ENCODE measurements at regions not wholly inside any gene's neighbourhood (a gene's known extent, or its start where the extent isn't known, plus 50 kb on each side); places are given as distances from the start of the nearest gene placed in this dataset.

GRCh38 chr13:111062966-111063365 is 52.1 kb upstream of the ARHGEF7 start:
- TF ChIP-seq, protein P1, sequence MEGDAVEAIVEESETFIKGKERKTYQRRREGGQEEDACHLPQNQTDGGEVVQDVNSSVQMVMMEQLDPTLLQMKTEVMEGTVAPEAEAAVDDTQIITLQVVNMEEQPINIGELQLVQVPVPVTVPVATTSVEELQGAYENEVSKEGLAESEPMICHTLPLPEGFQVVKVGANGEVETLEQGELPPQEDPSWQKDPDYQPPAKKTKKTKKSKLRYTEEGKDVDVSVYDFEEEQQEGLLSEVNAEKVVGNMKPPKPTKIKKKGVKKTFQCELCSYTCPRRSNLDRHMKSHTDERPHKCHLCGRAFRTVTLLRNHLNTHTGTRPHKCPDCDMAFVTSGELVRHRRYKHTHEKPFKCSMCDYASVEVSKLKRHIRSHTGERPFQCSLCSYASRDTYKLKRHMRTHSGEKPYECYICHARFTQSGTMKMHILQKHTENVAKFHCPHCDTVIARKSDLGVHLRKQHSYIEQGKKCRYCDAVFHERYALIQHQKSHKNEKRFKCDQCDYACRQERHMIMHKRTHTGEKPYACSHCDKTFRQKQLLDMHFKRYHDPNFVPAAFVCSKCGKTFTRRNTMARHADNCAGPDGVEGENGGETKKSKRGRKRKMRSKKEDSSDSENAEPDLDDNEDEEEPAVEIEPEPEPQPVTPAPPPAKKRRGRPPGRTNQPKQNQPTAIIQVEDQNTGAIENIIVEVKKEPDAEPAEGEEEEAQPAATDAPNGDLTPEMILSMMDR (conservative IDR thresholded peaks at IDR 0.05), result no peak
- no peak for TF ChIP-seq EZH2 (IDR thresholded peaks at IDR 0.05; ENCODE audit: low read depth)
